ENCODE measurements at regions not wholly inside any gene's neighbourhood (a gene's known extent, or its start where the extent isn't known, plus 50 kb on each side); places are given as distances from the start of the nearest gene placed in this dataset.

GRCh38 chr4:77538574-77539157 is 67.0 kb upstream of the CXCL13 start:
- TF ChIP-seq ATF3 (IDR thresholded peaks at IDR 0.05) (no peak), MAX (IDR thresholded peaks at IDR 0.05) (no peak), CTCF (IDR thresholded peaks at IDR 0.05; ENCODE audit: low read depth, low read length, missing input control) (no peak), RAD21 (IDR thresholded peaks at IDR 0.05) (peak in 1 of 2 donors; percentile 25), REST (IDR thresholded peaks at IDR 0.05) (no peak), YY1 (IDR thresholded peaks at IDR 0.05) (no peak), EGR1 (IDR thresholded peaks at IDR 0.05; ENCODE audit: low read depth in 2 of 2) (no peak), HNF4A (conservative IDR thresholded peaks at IDR 0.05) (peak; percentile 74 to 81), GABPA (IDR thresholded peaks at IDR 0.05 in 1 of 2, conservative IDR thresholded peaks at IDR 0.05 in 1 of 2) (no peak), SP1 (IDR thresholded peaks at IDR 0.05) (peak; percentile 56)
